ENCODE measurements at regions not wholly inside any gene's neighbourhood (a gene's known extent, or its start where the extent isn't known, plus 50 kb on each side); places are given as distances from the start of the nearest gene placed in this dataset.

GRCh38 chr21:15430023-15430422, 299.8 kb upstream of the USP25 start:
- no peak for TF ChIP-seq POLR2AphosphoS5 (IDR thresholded peaks at IDR 0.05; ENCODE audit: low read depth)
- TF ChIP-seq CTCF (IDR thresholded peaks at IDR 0.05; ENCODE audit: insufficient read depth, low read length) = no peak
